Ovary (tissue), 7 donors: ENCODE measurements at regions not wholly inside any gene's neighbourhood (a gene's known extent, or its start where the extent isn't known, plus 50 kb on each side); places are given as distances from the start of the nearest gene placed in this dataset.
"Not testable (repeated sequence)": the region's sequence is repeated elsewhere in the genome, so short reads cannot be mapped to it uniquely, and the experiment has no call there.

Experiments used
- DNase-seq, 5 donors: peaks; one replicate each; pipeline ENCODE4 v3.0.0-alpha.2; 2019 to 2020
- H3K27ac ChIP-seq, 2 donors: fragments of 200-600 bp; one replicate each; pipeline versions ENCODE4 v1.5.1 to v1.8.0; 2019 to 2022
- H3K27me3 ChIP-seq: fragments of 200-600 bp; one replicate; pipeline ENCODE4 v1.8.0; 2022
- H3K36me3 ChIP-seq: fragments of 200-600 bp; sonication (generic); one replicate; pipeline ENCODE4 v1.5.1; 2019
- H3K4me1 ChIP-seq: one replicate; pipeline ENCODE4 v1.8.1; 2013; ENCODE audit warnings: mild to moderate bottlenecking, moderate library complexity; ENCODE audit not compliant: insufficient read depth
- H3K4me3 ChIP-seq: fragments of 200-600 bp; sonication (generic); one replicate; pipeline ENCODE4 v1.5.1; 2017
- H3K9me3 ChIP-seq, 2 donors: fragments of 200-600 bp in 1 of 2; sonication (generic) in 1 of 2; one replicate each; pipeline versions ENCODE4 v1.5.1 to v1.8.1; 2013 to 2019; ENCODE audit warnings: mild to moderate bottlenecking in 1 of 2, moderate library complexity in 1 of 2
- EP300 ChIP-seq: sonication (generic); formaldehyde crosslinking; IDR thresholded peaks from one replicate; pipeline ENCODE4 v1.6.1; 2017; ENCODE audit warnings: antibody characterized with exemption
- POLR2A ChIP-seq: fragments of 450-650 bp; IDR thresholded peaks from one replicate; pipeline ENCODE4 v1.6.1; 2017; ENCODE audit warnings: antibody characterized with exemption, mild to moderate bottlenecking, moderate library complexity
- WGBS, 3 donors: extraction: QIAGEN DNeasy Blood & Tissue Kit in 1 of 3; methylation state at CpG; one replicate each; pipeline versions ENCODE4 v1.1.5 to v1.1.7; 2013 to 2017; 5-methylcytosine and 5-hydroxymethylcytosine counted together
- intact Hi-C, 4 donors: fragments of 100-400 bp; cut with DNase I; formaldehyde crosslinking; loops; one replicate each; pipeline versions ENCODE4 v1.11.0 to v1.15.1; 2022 to 2023
- TF ChIP-seq, protein P1 (sequence below), 3 donors: fragments of 450-650 bp in 2 of 3; fragments of 200-600 bp in 1 of 3; IDR thresholded peaks; one replicate each; pipeline versions ENCODE4 v1.5.1 to v1.8.0; 2016 to 2022; ENCODE audit warnings: antibody characterized with exemption in 3 of 3, mild to moderate bottlenecking in 1 of 3
- donor health status: DM: no; HTN: no; CAD: no; lungs with moderate emphysema.
- donor health status: DM: no; HTN: no; CAD: no.
- donor health status: Bipolar disorder and iron deficiency.
- donor health status: DM: no; HTN: no; CAD: no.
- donor health status: DM: yes; HTN: yes; CAD: no.

DNA sequence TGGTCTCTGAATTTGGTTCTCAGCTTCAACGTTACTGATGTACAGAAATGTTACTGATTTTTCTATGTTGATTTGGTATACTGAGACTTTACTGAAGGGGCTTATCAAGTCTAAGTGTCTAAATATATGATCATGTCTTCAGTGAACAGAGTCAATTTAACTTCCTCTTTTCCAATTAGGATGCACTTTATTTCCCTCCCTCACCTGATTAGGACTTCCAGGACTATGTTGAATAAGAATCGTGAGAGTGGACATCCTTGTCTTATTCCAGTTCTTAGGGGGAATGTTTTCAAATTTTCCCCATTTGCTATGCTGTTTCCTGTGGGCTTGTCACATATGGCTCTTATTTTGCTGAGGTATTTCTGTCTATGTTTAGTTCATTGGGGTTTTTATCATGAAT is 349.5 kb downstream of the PRR16 start:
- Histone ChIP-seq H3K9me3 (peaks cover 0 to 5% of the 10 kb centered on the region in 2 donors), H3K4me3 (no peak overlapping the region), H3K27ac (no peak overlapping the region), H3K4me1 (no peaks in the 10 kb centered on the region), H3K27me3 (no peaks in the 10 kb centered on the region), H3K36me3 (no peaks in the 10 kb centered on the region)
- TF ChIP-seq, protein P1, sequence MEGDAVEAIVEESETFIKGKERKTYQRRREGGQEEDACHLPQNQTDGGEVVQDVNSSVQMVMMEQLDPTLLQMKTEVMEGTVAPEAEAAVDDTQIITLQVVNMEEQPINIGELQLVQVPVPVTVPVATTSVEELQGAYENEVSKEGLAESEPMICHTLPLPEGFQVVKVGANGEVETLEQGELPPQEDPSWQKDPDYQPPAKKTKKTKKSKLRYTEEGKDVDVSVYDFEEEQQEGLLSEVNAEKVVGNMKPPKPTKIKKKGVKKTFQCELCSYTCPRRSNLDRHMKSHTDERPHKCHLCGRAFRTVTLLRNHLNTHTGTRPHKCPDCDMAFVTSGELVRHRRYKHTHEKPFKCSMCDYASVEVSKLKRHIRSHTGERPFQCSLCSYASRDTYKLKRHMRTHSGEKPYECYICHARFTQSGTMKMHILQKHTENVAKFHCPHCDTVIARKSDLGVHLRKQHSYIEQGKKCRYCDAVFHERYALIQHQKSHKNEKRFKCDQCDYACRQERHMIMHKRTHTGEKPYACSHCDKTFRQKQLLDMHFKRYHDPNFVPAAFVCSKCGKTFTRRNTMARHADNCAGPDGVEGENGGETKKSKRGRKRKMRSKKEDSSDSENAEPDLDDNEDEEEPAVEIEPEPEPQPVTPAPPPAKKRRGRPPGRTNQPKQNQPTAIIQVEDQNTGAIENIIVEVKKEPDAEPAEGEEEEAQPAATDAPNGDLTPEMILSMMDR (IDR thresholded peaks at IDR 0.05) = no peak
- no peak for TF ChIP-seq POLR2A
- no peak for TF ChIP-seq EP300
- intact Hi-C loops = no loop called here
- no peak for DNase-seq
- 79 to 88% (median 85%) methylated on average over 2 of the region's 2 CpGs for WGBS, 3 donors

DNA sequence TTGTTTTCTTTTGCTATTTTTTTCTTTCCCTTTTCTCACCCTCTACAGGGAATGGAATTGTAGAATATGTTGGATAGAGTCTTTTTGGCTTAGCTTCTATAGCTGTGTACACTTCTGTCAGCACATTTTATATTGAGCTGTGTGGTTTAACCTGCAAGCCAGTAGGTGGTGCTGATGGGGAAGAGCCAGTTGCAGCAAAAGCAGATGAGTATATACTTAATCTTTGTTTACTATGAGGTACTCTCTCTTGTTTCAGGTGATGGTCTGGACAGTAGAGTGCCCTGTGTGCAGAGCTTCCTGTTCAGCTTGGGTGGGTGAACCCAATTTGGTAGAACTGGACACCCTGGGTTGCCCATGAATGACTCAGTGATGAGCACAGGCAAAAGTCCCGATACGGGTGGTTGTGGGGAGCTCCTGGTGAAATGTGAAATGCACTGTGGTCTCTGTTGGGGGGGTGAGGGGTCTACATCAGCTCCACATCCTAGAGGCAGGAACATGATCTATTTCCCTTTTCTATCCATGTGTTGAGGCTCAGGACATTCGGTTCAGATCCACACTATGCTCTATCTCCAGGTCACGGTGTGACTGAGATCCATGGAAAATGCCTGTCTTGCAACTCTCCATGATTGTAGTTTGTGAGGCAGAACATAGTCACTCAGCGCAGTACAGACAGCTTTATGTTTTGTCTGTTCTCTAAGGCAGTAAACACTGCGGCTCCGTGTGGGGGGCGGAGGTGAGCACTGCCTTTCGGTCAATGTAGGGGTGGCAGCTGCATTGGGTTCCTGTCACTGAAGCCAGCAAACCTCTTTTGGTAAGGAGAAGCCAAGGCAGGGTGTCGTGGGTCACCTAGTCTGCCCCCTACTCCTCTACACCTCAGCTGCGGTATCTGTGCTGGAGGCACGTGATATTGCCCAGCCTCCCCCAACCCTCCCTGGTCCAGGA is 353.2 kb downstream of the PRR16 start:
- Histone ChIP-seq H3K4me1 (no peaks in the 10 kb centered on the region), H3K27ac (no peak overlapping the region), H3K9me3 (peaks cover 0 to 5% of the 10 kb centered on the region in 2 donors), H3K4me3 (no peak overlapping the region), H3K27me3 (no peaks in the 10 kb centered on the region), H3K36me3 (no peaks in the 10 kb centered on the region)
- TF ChIP-seq POLR2A = no peak
- TF ChIP-seq, protein P1 (IDR thresholded peaks at IDR 0.05) = no peak
- TF ChIP-seq EP300 = no peak
- 87 to 95% (median 94%) methylated on average over 12 of the region's 12 CpGs for WGBS, 3 donors
- DNase-seq = no peak
- intact Hi-C loops = no loop called here

DNA sequence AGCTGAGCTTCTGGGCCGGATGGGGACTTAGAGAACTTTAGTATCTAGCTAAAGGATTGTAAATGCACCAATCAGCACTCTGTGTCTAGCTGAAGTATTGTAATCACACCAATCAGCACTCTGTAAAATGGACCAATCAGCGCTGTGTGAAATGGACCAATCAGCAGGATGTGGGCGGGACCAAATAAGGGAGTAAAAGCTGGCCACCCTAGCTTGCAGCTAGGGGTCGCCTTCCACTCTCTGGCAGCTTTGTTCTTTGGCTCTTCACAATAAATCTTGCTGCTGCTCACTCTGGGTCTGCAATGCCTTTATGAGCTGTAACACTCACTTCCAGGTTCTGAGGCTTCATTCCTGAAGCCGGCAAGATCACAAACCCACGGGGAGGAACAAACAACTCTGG is 354.0 kb downstream of the PRR16 start:
- Histone ChIP-seq H3K27me3 (no peaks in the 10 kb centered on the region), H3K4me3 (no peak overlapping the region), H3K36me3 (no peaks in the 10 kb centered on the region), H3K4me1 (no peaks in the 10 kb centered on the region), H3K9me3 (peaks cover 0 to 5% of the 10 kb centered on the region in 2 donors), H3K27ac (no peak overlapping the region)
- TF ChIP-seq, protein P1 (IDR thresholded peaks at IDR 0.05) = no peak
- TF ChIP-seq POLR2A (no peak), EP300 (no peak)
- intact Hi-C loops = no loop called here
- no peak for DNase-seq
- WGBS, 3 donors = 73 to 81% (median 78%) methylated on average over 6 of the region's 6 CpGs

DNA sequence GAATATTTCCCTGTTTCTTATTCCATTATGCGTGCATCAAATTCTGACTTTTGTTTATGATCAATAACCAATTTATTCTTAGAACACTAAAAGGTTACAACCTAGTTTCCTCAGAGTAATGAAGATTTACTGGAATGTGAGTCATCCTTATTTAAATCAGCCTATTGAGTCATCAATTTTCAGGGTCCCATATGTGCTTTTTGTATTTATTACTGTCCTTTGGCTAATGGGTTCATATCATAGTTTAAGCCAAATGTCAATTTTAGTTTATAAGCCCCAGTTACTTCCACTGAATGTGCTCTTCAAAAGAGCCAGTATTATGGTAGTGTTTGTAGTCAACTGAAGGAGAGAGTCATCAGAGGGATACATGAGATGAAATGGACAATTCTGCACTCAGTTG is 359.2 kb downstream of the PRR16 start:
- H3K4me3 ChIP-seq = no peak overlapping the region
- H3K9me3 ChIP-seq = no peaks in the 10 kb centered on the region
- H3K27ac ChIP-seq = no peak overlapping the region
- no peaks in the 10 kb centered on the region for H3K4me1 ChIP-seq
- WGBS, 3 donors = 78 to 88% (median 83%) methylated on average over 1 of the region's 1 CpG
- H3K36me3 ChIP-seq = no peaks in the 10 kb centered on the region
- TF ChIP-seq EP300 (no peak), POLR2A (no peak)
- TF ChIP-seq, protein P1 (IDR thresholded peaks at IDR 0.05) = no peak
- no peaks in the 10 kb centered on the region for H3K27me3 ChIP-seq
- intact Hi-C loops = no loop called here
- no peak for DNase-seq

DNA sequence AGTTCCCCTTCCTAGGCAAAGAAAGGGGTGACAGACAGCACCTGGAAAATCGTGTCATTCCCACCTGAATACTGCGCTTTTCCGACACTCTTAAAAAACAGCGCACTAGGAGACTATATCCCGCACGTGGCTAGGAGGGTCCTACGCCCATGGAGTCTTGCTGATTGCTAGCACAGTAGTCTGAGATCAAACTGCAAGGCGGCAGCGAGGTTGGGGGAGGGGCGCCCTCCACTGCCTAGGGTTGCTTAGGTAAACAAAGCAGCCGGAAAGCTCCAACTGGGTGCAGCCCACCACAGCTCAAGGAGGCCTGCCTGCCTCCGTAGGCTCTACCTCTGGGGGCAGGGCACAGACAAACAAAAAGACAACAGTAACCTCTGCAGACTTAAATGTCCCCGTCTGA is 367.5 kb downstream of the PRR16 start:
- intact Hi-C loops = not testable (repeated sequence)

More for the DNA sequence above, 367.5 kb downstream of the PRR16 start:
- not testable (repeated sequence) for H3K36me3 ChIP-seq, H3K27ac ChIP-seq, H3K9me3 ChIP-seq, H3K27me3 ChIP-seq, DNase-seq, H3K4me3 ChIP-seq, H3K4me1 ChIP-seq
- WGBS, 3 donors = 76 to 90% (median 86%) methylated on average over 13 of the region's 13 CpGs
